Natural killer cell (primary cell): ENCODE measurements at regions not wholly inside any gene's neighbourhood (a gene's known extent, or its start where the extent isn't known, plus 50 kb on each side); places are given as distances from the start of the nearest gene placed in this dataset.

Experiments used
- ATAC-seq, 3 donors: fragments of 150-1000 bp in 2 of 3; fragments of 200-7000 bp in 1 of 3; cut with Tn5 transposase; 1 replicate in 1 of 3; 2 replicates in 2 of 3; pipeline ENCODE4 v1.10.0; 2021; ENCODE audit warnings: mild to moderate bottlenecking in 2 of 3, moderate library complexity in 2 of 3
- DNase-seq, 2 donors: peaks; one replicate each; pipeline versions ENCODE4 v3.0.0 to v3.0.0-alpha.2; 2013 to 2021; ENCODE audit warnings: mixed read lengths in 1 of 2
- H3K27ac ChIP-seq: one replicate; pipeline ENCODE4 v1.5.1; 2013; ENCODE audit warnings: mild to moderate bottlenecking, low read length
- H3K27me3 ChIP-seq: one replicate; pipeline ENCODE4 v1.6.1; 2013; ENCODE audit warnings: low read length; ENCODE audit not compliant: control insufficient read depth, insufficient read depth
- H3K36me3 ChIP-seq: one replicate; pipeline ENCODE4 v1.6.1; 2013; ENCODE audit warnings: low read length; ENCODE audit not compliant: control insufficient read depth, insufficient read depth
- H3K4me1 ChIP-seq: one replicate; pipeline ENCODE4 v1.6.1; 2013; ENCODE audit warnings: low read length; ENCODE audit not compliant: control insufficient read depth, insufficient read depth
- H3K4me3 ChIP-seq: one replicate; pipeline ENCODE4 v1.5.1; 2013; ENCODE audit warnings: low read length
- H3K9me3 ChIP-seq: one replicate; pipeline ENCODE4 v1.6.1; 2013; ENCODE audit warnings: low read length; ENCODE audit not compliant: control insufficient read depth, insufficient read depth
- H3K27ac Mint-ChIP-seq, 2 donors: one replicate each; pipeline ENCODE4 v1.8.0; 2022; ENCODE audit warnings: mild to moderate bottlenecking in 2 of 2, mixed read lengths in 2 of 2, moderate library complexity in 1 of 2
- H3K27me3 Mint-ChIP-seq, 2 donors: one replicate each; pipeline ENCODE4 v1.8.0; 2022; ENCODE audit warnings: low read depth in 2 of 2, mixed read lengths in 2 of 2
- H3K36me3 Mint-ChIP-seq: one replicate; pipeline ENCODE4 v1.8.0; 2022; ENCODE audit warnings: mixed read lengths
- H3K4me1 Mint-ChIP-seq, 2 donors: one replicate each; pipeline ENCODE4 v1.8.0; 2022; ENCODE audit warnings: mixed read lengths in 2 of 2
- H3K4me3 Mint-ChIP-seq: one replicate; pipeline ENCODE4 v1.8.0; 2022; ENCODE audit warnings: mild to moderate bottlenecking, moderate library complexity, mixed read lengths
- H3K9me3 Mint-ChIP-seq, 2 donors: one replicate each; pipeline ENCODE4 v1.8.0; 2022; ENCODE audit warnings: mixed read lengths in 2 of 2
- CTCF ChIP-seq: fragments of 200-600 bp; IDR thresholded peaks from one replicate; pipeline ENCODE4 v1.8.0; 2022; ENCODE audit warnings: antibody characterized with exemption
- WGBS: methylation state at CpG from one replicate; pipeline ENCODE4 v1.1.7; 2013; ENCODE audit warnings: missing lambda C conversion rate; ENCODE audit not compliant: insufficient coverage; 5-methylcytosine and 5-hydroxymethylcytosine counted together
- intact Hi-C: fragments of 100-400 bp; cut with micrococcal nuclease; formaldehyde crosslinking; loops from one replicate; pipeline ENCODE4 v1.14.2; 2022

GRCh38 chr2:173763641-173764040 lies 201.5 kb downstream of the SP3 start:
- no peak for TF ChIP-seq CTCF
- Mint-ChIP-seq H3K36me3 (no peaks in the 10 kb centered on the region), H3K4me1 (no peaks in the 10 kb centered on the region), H3K27me3 (peaks cover 8 to 16% of the 10 kb centered on the region in 2 donors), H3K4me3 (no peak overlapping the region), H3K27ac (no peak overlapping the region), H3K9me3 (no peaks in the 10 kb centered on the region)
- Histone ChIP-seq H3K4me3 (no peak overlapping the region), H3K27ac (no peak overlapping the region), H3K27me3 (no peaks in the 10 kb centered on the region), H3K4me1 (no peaks in the 10 kb centered on the region), H3K36me3 (no peaks in the 10 kb centered on the region), H3K9me3 (no peaks in the 10 kb centered on the region)
- DNase-seq (no peak), ATAC-seq (no peak)
- WGBS, result 100% methylated on average over 1 of the region's 1 CpG
- intact Hi-C loops, result no loop called here

DNA sequence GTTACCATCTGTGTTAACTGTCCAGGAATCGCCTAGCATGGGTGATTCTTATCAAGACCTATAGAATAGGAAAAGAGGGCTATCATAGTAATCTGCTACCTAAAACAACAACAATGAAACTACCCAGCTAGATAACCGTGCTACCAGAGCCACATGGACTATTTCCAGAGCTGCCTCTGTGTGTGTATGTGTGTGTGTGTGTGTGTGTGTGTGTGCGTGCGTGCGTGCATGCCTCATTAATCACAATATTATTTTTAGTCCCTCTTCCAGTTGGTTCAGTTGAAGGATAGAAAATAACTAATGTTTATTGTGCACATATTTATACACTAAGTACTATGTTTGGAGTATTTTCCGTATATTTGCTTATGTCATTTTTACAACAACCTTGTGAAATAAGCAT lies 201.1 kb downstream of the SP3 start:
- no peak for ATAC-seq
- H3K36me3 Mint-ChIP-seq, result no peaks in the 10 kb centered on the region
- no peak for TF ChIP-seq CTCF
- no CpG with 5 or more reads among the region's 6 CpGs for WGBS
- intact Hi-C loops, result no loop called here
- Histone ChIP-seq H3K27me3 (no peaks in the 10 kb centered on the region), H3K4me1 (no peaks in the 10 kb centered on the region), H3K4me3 (no peak overlapping the region), H3K9me3 (no peaks in the 10 kb centered on the region), H3K27ac (no peak overlapping the region), H3K36me3 (no peaks in the 10 kb centered on the region)
- no peak for DNase-seq
- no peak overlapping the region for H3K27ac Mint-ChIP-seq
- H3K9me3 Mint-ChIP-seq, result no peaks in the 10 kb centered on the region
- no peak overlapping the region for H3K4me3 Mint-ChIP-seq
- H3K4me1 Mint-ChIP-seq, result no peaks in the 10 kb centered on the region
- peaks cover 10 to 13% of the 10 kb centered on the region in 2 donors for H3K27me3 Mint-ChIP-seq

GRCh38 chr2:173766537-173767289 lies 198.5 kb downstream of the SP3 start:
- H3K27ac ChIP-seq, result no peak overlapping the region
- Mint-ChIP-seq H3K36me3 (no peaks in the 10 kb centered on the region), H3K27ac (no peak overlapping the region), H3K4me3 (no peak overlapping the region), H3K9me3 (no peaks in the 10 kb centered on the region), H3K27me3 (peaks cover 11 to 14% of the 10 kb centered on the region in 2 donors), H3K4me1 (no peaks in the 10 kb centered on the region)
- intact Hi-C loops, result no loop called here
- ATAC-seq, result no peak
- 78% methylated on average over 8 of the region's 8 CpGs for WGBS
- no peak overlapping the region for H3K4me3 ChIP-seq
- H3K27me3 ChIP-seq, result no peaks in the 10 kb centered on the region
- H3K4me1 ChIP-seq, result no peaks in the 10 kb centered on the region
- no peaks in the 10 kb centered on the region for H3K9me3 ChIP-seq
- no peaks in the 10 kb centered on the region for H3K36me3 ChIP-seq
- TF ChIP-seq CTCF, result no peak
- no peak for DNase-seq
